ENCODE measurements at regions not wholly inside any gene's neighbourhood (a gene's known extent, or its start where the extent isn't known, plus 50 kb on each side); places are given as distances from the start of the nearest gene placed in this dataset.

GRCh38 chr5:2293906-2294305 is 411.2 kb upstream of the IRX4 start (continued):
- TF ChIP-seq ZNF462 (CRISPR knock-in tag; IDR thresholded peaks at IDR 0.05): no peak
- TF ChIP-seq REST (IDR thresholded peaks at IDR 0.05; ENCODE audit: unreplicated experiment): no peak
- TF ChIP-seq ZNF114 (CRISPR knock-in tag; IDR thresholded peaks at IDR 0.05): no peak

- H3K36me3 ChIP-seq (ENCODE audit: insufficient read depth): no peaks in the 10 kb centered on the region
- peaks cover 3% of the 10 kb centered on the region; the same call in 2 of the 3 replicates for H3K9me3 Mint-ChIP-seq
- H3F3A ChIP-seq (replicated peaks; ENCODE audit: low read depth): no peaks in the 10 kb centered on the region
- H3K4me1 ChIP-seq (ENCODE audit: insufficient read depth): peaks cover 7% of the 10 kb centered on the region; the same call in 1 of the 2 replicates
- no peak overlapping the region for H3K27ac ChIP-seq (ENCODE audit: low read depth)
- H4K20me1 ChIP-seq (replicated peaks; ENCODE audit: insufficient read depth): no peaks in the 10 kb centered on the region
- H3K27me3 Mint-ChIP-seq (ENCODE audit: insufficient read depth, low read depth, poor library complexity): peaks cover 4% of the 10 kb centered on the region
- H3K4me1 Mint-ChIP-seq: peaks cover 25% of the 10 kb centered on the region
- H3K4me3 ChIP-seq: no peak overlapping the region
- ATAC-seq (no peak), DNase-seq (ENCODE audit: low spot score) (no peak)
- no peaks in the 10 kb centered on the region for H3K27me3 ChIP-seq (ENCODE audit: insufficient read depth)
- no peak overlapping the region for H2AFZ ChIP-seq
- H3K4me3 Mint-ChIP-seq: no peak overlapping the region
- H3K4me2 ChIP-seq: no peak overlapping the region
- H3K36me3 Mint-ChIP-seq (ENCODE audit: low read depth): peaks cover 3% of the 10 kb centered on the region; the same call in 1 of the 3 replicates
- H3K9me2 ChIP-seq (ENCODE audit: insufficient read depth): no peaks in the 10 kb centered on the region
- H3K27ac Mint-ChIP-seq: no peak overlapping the region
- H3K79me2 ChIP-seq (replicated peaks; ENCODE audit: insufficient read depth): no peaks in the 10 kb centered on the region
- TF ChIP-seq CREB1 (CRISPR knock-in tag; IDR thresholded peaks at IDR 0.05; ENCODE audit: low read depth) (no peak), POLR2AphosphoS5 (IDR thresholded peaks at IDR 0.05; ENCODE audit: low read depth) (no peak), NANOG (IDR thresholded peaks at IDR 0.05; ENCODE audit: borderline replicate concordance) (no peak), EZH2 (IDR thresholded peaks at IDR 0.05; ENCODE audit: low read depth, unreplicated experiment) (no peak), ZNF114 (CRISPR knock-in tag; IDR thresholded peaks at IDR 0.05) (no peak), REST (IDR thresholded peaks at IDR 0.05; ENCODE audit: unreplicated experiment) (no peak), CTCF (conservative IDR thresholded peaks at IDR 0.05; ENCODE audit: low read depth in 2 of 2) (no peak), JUNB (IDR thresholded peaks at IDR 0.05; ENCODE audit: unreplicated experiment) (no peak)
Observed at GRCh38 chr5:2291146-2291840, 408.6 kb upstream of the IRX4 start.

All from GM23338 (cell line).